Mesendoderm (in vitro differentiated cells): ENCODE measurements at regions not wholly inside any gene's neighbourhood (a gene's known extent, or its start where the extent isn't known, plus 50 kb on each side); places are given as distances from the start of the nearest gene placed in this dataset.
A peak's percentile ranks its signal among the peaks of the same experiment; 100 is the strongest.

ENCODE experiments used
- DNase-seq: peaks from one replicate; pipeline ENCODE4 v3.0.0; 2013
- H2AK5ac ChIP-seq: 2 replicates; pipeline ENCODE4 v1.6.1; 2013; ENCODE audit warnings: low read length, inconsistent platforms
- H2BK120ac ChIP-seq: 2 replicates; pipeline ENCODE4 v1.6.1; 2013; ENCODE audit warnings: low read depth, mild to moderate bottlenecking, low read length, moderate library complexity, mixed read lengths
- H2BK15ac ChIP-seq: replicated peaks from 2 replicates; pipeline ENCODE4 v1.6.1; 2013; ENCODE audit warnings: low read depth, mild to moderate bottlenecking, moderate library complexity
- H2BK5ac ChIP-seq: 2 replicates; pipeline ENCODE4 v1.6.1; 2013; ENCODE audit warnings: low read length, inconsistent platforms
- H3K18ac ChIP-seq: 2 replicates; pipeline ENCODE4 v1.6.1; 2013; ENCODE audit warnings: mild to moderate bottlenecking, low read length, mixed read lengths
- H3K23ac ChIP-seq: one replicate; pipeline ENCODE4 v1.6.1; 2013; ENCODE audit warnings: low read length
- H3K27ac ChIP-seq: 2 replicates; pipeline ENCODE4 v1.5.1; 2013; ENCODE audit warnings: low read depth, mild to moderate bottlenecking, inconsistent platforms, low read length, moderate library complexity
- H3K27me3 ChIP-seq: 2 replicates; pipeline ENCODE4 v1.6.1; 2013; ENCODE audit warnings: low read length, control low read depth, mild to moderate bottlenecking, inconsistent platforms; ENCODE audit not compliant: insufficient read depth, poor library complexity
- H3K36me3 ChIP-seq: 2 replicates; pipeline ENCODE4 v1.6.1; 2013; ENCODE audit warnings: low read length, inconsistent platforms; ENCODE audit not compliant: control insufficient read depth, insufficient read depth
- H3K4ac ChIP-seq: one replicate; pipeline ENCODE4 v1.6.1; 2013; ENCODE audit warnings: low read depth, mild to moderate bottlenecking, low read length, moderate library complexity
- H3K4me1 ChIP-seq: 2 replicates; pipeline ENCODE4 v1.6.1; 2013; ENCODE audit warnings: low read depth, low read length, inconsistent platforms; ENCODE audit not compliant: control insufficient read depth
- H3K4me2 ChIP-seq: 2 replicates; pipeline ENCODE4 v1.6.1; 2013; ENCODE audit warnings: low read length
- H3K4me3 ChIP-seq: 2 replicates; pipeline ENCODE4 v1.5.1; 2013; ENCODE audit warnings: mild to moderate bottlenecking, low read length
- H3K56ac ChIP-seq: one replicate; pipeline ENCODE4 v1.6.1; 2013; ENCODE audit warnings: low read length
- H3K79me1 ChIP-seq: 2 replicates; pipeline ENCODE4 v1.6.1; 2013; ENCODE audit warnings: low read length, inconsistent platforms
- H3K79me2 ChIP-seq: 2 replicates; pipeline ENCODE4 v1.6.1; 2013; ENCODE audit warnings: mild to moderate bottlenecking, low read length; ENCODE audit not compliant: control insufficient read depth, insufficient read depth
- H3K9ac ChIP-seq: 2 replicates; pipeline ENCODE4 v1.6.1; 2013; ENCODE audit warnings: low read length, inconsistent platforms
- H4K5ac ChIP-seq: one replicate; pipeline ENCODE4 v1.6.1; 2013; ENCODE audit warnings: low read length
- H4K8ac ChIP-seq: one replicate; pipeline ENCODE4 v1.6.1; 2013; ENCODE audit warnings: low read depth, mild to moderate bottlenecking, control low read depth, low read length, moderate library complexity
- WGBS: extraction: QIAGEN DNeasy Blood & Tissue Kit; methylation state at CpG from one replicate; pipeline ENCODE4 v1.1.7; 2013; ENCODE audit warnings: low lambda C conversion rate, missing lambda C conversion rate; ENCODE audit not compliant: insufficient coverage; ENCODE audit errors: extremely low coverage; 5-methylcytosine and 5-hydroxymethylcytosine counted together

DNA sequence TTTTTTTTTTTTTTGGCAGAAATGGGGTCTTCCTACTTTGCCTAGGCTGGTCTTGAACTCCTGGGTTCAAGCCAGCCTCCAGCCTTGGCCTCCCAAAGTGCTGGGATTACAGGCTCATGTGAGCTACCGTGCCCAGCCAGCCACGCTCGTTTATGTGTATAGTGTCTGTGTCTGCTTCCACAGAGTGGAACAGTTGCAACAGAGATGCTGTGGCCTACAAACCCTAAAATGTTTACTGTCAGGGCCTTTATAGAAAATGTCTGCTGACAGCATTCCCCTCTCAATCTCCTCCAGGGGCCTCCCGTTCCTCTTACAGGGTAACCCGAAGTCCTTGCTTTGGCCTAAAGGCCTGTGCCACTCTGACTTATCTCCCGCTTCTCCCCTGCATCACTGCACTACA lies 87.6 kb upstream of the LEP start:
- Histone ChIP-seq H3K79me2 (no peaks in the 10 kb centered on the region), H4K8ac (no peak overlapping the region), H3K56ac (no peak overlapping the region), H3K23ac (no peak overlapping the region), H3K4me2 (no peak overlapping the region), H3K9ac (no peak overlapping the region), H4K5ac (no peak overlapping the region), H3K27me3 (no peaks in the 10 kb centered on the region), H3K4ac (no peak overlapping the region), H3K27ac (no peak overlapping the region), H2BK5ac (no peak overlapping the region), H3K4me1 (no peaks in the 10 kb centered on the region), H2BK15ac (no peak overlapping the region), H2AK5ac (no peak overlapping the region), H3K4me3 (no peak overlapping the region), H3K18ac (no peak overlapping the region), H3K79me1 (no peaks in the 10 kb centered on the region), H3K36me3 (no peaks in the 10 kb centered on the region), H2BK120ac (no peak overlapping the region)
- WGBS, result no CpG with 5 or more reads among the region's 6 CpGs
- DNase-seq, result no peak

DNA sequence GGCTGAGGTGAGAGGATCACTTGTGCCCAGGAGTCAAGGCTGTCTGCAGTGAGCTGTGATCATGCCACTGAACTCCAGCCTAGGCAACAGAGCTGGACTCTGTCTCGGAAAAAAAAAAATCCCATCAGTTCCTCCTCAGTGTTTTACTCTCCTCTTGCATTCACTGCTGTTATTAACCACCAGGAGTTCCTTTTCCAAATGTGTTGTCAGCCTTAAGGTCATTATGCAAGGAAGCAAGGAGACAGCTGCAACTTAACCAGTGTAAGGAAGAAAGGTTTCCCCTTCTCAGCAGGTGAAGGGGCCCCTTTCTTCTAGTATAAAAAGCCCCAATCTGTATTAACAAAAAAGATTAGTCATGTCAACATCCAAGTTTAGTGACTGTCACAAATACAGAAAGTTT lies 86.6 kb upstream of the LEP start:
- Histone ChIP-seq H3K27ac (no peak overlapping the region), H2BK5ac (no peak overlapping the region), H2BK120ac (no peak overlapping the region), H3K27me3 (no peaks in the 10 kb centered on the region), H3K4me1 (no peaks in the 10 kb centered on the region), H3K79me2 (no peaks in the 10 kb centered on the region), H3K4me3 (no peak overlapping the region), H3K18ac (no peak overlapping the region), H4K5ac (no peak overlapping the region), H3K79me1 (no peaks in the 10 kb centered on the region), H3K36me3 (no peaks in the 10 kb centered on the region), H3K4me2 (no peak overlapping the region), H3K9ac (no peak overlapping the region), H3K23ac (no peak overlapping the region), H4K8ac (no peak overlapping the region), H3K56ac (no peak overlapping the region), H2AK5ac (no peak overlapping the region), H2BK15ac (no peak overlapping the region), H3K4ac (no peak overlapping the region)
- peak; percentile 12 for DNase-seq
- no CpG with 5 or more reads among the region's 1 CpG for WGBS

DNA sequence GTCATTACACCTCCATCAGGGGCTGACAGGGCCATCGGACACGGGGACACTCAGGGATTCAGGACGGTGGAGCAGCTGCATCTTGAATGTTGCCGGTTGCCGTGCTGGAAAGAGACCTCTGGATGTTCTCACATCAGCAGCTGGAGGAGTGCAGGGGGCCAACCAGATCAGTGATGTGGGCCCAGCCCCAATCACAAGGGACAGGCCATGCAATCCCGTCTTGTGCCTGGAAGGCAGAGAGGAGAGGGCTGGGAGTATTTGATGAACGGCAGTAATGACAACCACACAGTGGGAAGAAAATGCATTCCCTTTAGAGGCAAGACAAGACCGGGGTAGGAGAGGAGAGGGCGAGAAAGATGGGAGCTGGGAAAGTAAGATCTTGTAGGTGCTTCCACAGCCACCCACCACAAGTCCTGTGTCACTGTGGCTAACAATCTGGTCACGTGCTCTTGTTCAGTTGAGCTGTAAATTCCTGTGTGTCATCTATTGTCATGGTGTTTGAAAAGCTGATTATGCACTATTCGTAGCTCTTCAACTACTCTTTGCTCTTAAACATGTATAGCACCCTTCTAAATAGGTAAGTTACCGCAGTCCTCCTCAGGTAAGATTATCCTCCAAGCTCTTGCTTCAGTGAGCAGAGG lies 85.9 kb upstream of the LEP start:
- Histone ChIP-seq H3K79me2 (no peaks in the 10 kb centered on the region), H3K27ac (no peak overlapping the region), H2AK5ac (no peak overlapping the region), H3K4me3 (no peak overlapping the region), H3K56ac (no peak overlapping the region), H3K9ac (no peak overlapping the region), H3K4me2 (no peak overlapping the region), H3K27me3 (no peaks in the 10 kb centered on the region), H4K5ac (no peak overlapping the region), H3K36me3 (no peaks in the 10 kb centered on the region), H2BK15ac (no peak overlapping the region), H2BK120ac (no peak overlapping the region), H3K4me1 (no peaks in the 10 kb centered on the region), H3K23ac (no peak overlapping the region), H3K4ac (no peak overlapping the region), H4K8ac (no peak overlapping the region), H3K79me1 (no peaks in the 10 kb centered on the region), H3K18ac (no peak overlapping the region), H2BK5ac (no peak overlapping the region)
- WGBS, result no CpG with 5 or more reads among the region's 12 CpGs
- DNase-seq, result peak; percentile 6

DNA sequence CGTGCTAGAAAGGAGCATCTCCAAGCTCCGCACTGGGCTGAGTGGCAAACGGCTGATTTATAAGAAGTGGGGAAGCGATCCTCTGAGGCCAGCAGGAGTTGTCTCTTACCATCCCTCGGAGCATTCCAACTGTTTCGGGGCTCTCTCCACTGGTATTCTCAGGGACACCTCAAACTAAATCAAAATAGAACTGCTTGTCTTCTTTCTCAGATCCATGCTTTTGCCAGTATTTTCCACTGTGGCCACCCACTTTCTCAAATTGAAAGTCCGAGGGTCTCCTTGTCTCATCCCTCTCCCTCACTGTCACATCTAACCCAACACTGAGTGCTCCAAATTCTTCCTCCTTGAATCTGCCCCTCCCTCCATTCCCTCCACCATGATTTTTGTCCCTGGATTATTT lies 83.2 kb upstream of the LEP start:
- H3K36me3 ChIP-seq, result no peaks in the 10 kb centered on the region
- no peak overlapping the region for H3K4me3 ChIP-seq
- H2BK15ac ChIP-seq, result no peak overlapping the region
- no CpG with 5 or more reads among the region's 7 CpGs for WGBS
- no peak overlapping the region for H2BK5ac ChIP-seq
- no peaks in the 10 kb centered on the region for H3K79me2 ChIP-seq
- no peak overlapping the region for H2BK120ac ChIP-seq
- H4K5ac ChIP-seq, result no peak overlapping the region
- no peak overlapping the region for H3K4me2 ChIP-seq
- H3K23ac ChIP-seq, result no peak overlapping the region
- H3K27me3 ChIP-seq, result no peaks in the 10 kb centered on the region
- no peak overlapping the region for H4K8ac ChIP-seq
- no peak overlapping the region for H3K27ac ChIP-seq
- no peak overlapping the region for H3K9ac ChIP-seq
- H3K4me1 ChIP-seq, result no peaks in the 10 kb centered on the region
- no peaks in the 10 kb centered on the region for H3K79me1 ChIP-seq
- DNase-seq, result no peak
- H2AK5ac ChIP-seq, result no peak overlapping the region
- H3K56ac ChIP-seq, result no peak overlapping the region
- no peak overlapping the region for H3K18ac ChIP-seq
- no peak overlapping the region for H3K4ac ChIP-seq

DNA sequence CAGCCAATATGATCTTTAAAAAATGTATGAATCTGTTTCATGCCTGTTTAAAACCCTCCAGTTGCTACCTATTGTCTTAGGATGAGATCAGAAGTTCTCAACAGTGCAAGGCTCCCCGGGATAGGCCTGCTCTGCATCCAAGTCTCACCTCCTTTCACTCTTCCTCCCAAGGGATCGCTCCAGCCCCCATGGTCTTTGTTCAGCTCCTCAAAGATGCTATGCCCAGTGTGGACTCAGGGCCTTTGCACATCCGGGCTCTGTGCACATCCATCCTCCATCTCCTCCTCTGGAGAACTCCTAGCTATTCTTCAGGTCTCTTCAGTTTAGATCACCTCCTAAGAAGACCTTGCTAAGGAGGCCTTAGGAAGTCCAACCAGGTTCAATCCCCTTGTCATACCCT lies 82.7 kb upstream of the LEP start:
- no peaks in the 10 kb centered on the region for H3K27me3 ChIP-seq
- WGBS, result no CpG with 5 or more reads among the region's 3 CpGs
- no peak overlapping the region for H3K56ac ChIP-seq
- H3K4me1 ChIP-seq, result no peaks in the 10 kb centered on the region
- no peak for DNase-seq
- H2BK120ac ChIP-seq, result no peak overlapping the region
- no peak overlapping the region for H3K23ac ChIP-seq
- H3K36me3 ChIP-seq, result no peaks in the 10 kb centered on the region
- no peak overlapping the region for H3K4ac ChIP-seq
- H2BK15ac ChIP-seq, result no peak overlapping the region
- no peak overlapping the region for H4K5ac ChIP-seq
- H3K27ac ChIP-seq, result no peak overlapping the region
- H4K8ac ChIP-seq, result no peak overlapping the region
- no peak overlapping the region for H3K4me2 ChIP-seq
- H3K18ac ChIP-seq, result no peak overlapping the region
- H3K79me1 ChIP-seq, result no peaks in the 10 kb centered on the region
- H2AK5ac ChIP-seq, result no peak overlapping the region
- no peaks in the 10 kb centered on the region for H3K79me2 ChIP-seq
- H2BK5ac ChIP-seq, result no peak overlapping the region
- H3K4me3 ChIP-seq, result no peak overlapping the region
- H3K9ac ChIP-seq, result no peak overlapping the region

DNA sequence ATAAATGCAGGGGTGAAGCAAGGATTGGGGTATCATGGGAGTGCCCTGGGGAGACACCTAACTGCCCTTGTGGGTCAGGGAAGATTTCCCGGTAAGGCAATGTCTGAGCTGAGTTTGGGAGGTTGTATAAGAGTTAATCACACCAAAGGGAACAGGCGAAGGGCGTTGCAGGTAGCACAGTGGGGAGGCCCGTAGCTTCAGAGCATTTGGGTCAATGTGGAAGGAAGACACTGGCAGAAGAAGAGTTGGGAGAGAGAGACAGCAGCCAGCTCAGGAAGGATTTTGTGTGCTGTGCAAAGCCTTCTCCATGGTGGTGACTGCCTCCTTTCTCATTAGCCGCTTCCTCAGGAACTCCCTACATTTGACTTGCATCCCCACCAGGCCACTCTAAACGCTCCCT lies 80.8 kb upstream of the LEP start:
- Histone ChIP-seq H4K8ac (no peak overlapping the region), H3K23ac (no peak overlapping the region), H3K4me3 (no peak overlapping the region), H2BK5ac (no peak overlapping the region), H3K4ac (no peak overlapping the region), H3K27ac (no peak overlapping the region), H3K79me2 (no peaks in the 10 kb centered on the region), H3K4me2 (no peak overlapping the region), H2AK5ac (no peak overlapping the region), H3K36me3 (no peaks in the 10 kb centered on the region), H3K56ac (no peak overlapping the region), H3K4me1 (peaks cover 2% of the 10 kb centered on the region), H2BK15ac (no peak overlapping the region), H3K9ac (no peak overlapping the region), H2BK120ac (no peak overlapping the region), H3K79me1 (no peaks in the 10 kb centered on the region), H3K27me3 (peaks cover under 1% of the 10 kb centered on the region), H3K18ac (no peak overlapping the region), H4K5ac (no peak overlapping the region)
- WGBS, result no CpG with 5 or more reads among the region's 6 CpGs
- no peak for DNase-seq
